ENCODE measurements at regions not wholly inside any gene's neighbourhood (a gene's known extent, or its start where the extent isn't known, plus 50 kb on each side); places are given as distances from the start of the nearest gene placed in this dataset.
"Not testable (repeated sequence)": the region's sequence is repeated elsewhere in the genome, so short reads cannot be mapped to it uniquely, and the experiment has no call there.

GRCh38 chr16:63883091-63883490 lies 1238.8 kb downstream of the CDH11 start:
- TF ChIP-seq, protein P1, sequence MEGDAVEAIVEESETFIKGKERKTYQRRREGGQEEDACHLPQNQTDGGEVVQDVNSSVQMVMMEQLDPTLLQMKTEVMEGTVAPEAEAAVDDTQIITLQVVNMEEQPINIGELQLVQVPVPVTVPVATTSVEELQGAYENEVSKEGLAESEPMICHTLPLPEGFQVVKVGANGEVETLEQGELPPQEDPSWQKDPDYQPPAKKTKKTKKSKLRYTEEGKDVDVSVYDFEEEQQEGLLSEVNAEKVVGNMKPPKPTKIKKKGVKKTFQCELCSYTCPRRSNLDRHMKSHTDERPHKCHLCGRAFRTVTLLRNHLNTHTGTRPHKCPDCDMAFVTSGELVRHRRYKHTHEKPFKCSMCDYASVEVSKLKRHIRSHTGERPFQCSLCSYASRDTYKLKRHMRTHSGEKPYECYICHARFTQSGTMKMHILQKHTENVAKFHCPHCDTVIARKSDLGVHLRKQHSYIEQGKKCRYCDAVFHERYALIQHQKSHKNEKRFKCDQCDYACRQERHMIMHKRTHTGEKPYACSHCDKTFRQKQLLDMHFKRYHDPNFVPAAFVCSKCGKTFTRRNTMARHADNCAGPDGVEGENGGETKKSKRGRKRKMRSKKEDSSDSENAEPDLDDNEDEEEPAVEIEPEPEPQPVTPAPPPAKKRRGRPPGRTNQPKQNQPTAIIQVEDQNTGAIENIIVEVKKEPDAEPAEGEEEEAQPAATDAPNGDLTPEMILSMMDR (IDR thresholded peaks at IDR 0.05; ENCODE audit: low read depth, low read length, missing control alignments): no peak
- no peak for DNase-seq (ENCODE audit: low read depth)
- H3K4me3 ChIP-seq (ENCODE audit: low read depth, low read length): no peak overlapping the region

GRCh38 chr16:63882576-63882975 lies 1239.3 kb downstream of the CDH11 start:
- no peak for DNase-seq (ENCODE audit: low read depth)
- no peak overlapping the region for H3K4me3 ChIP-seq (ENCODE audit: low read depth, low read length)
- TF ChIP-seq, protein P1 (IDR thresholded peaks at IDR 0.05; ENCODE audit: low read depth, low read length, missing control alignments): no peak

DNA sequence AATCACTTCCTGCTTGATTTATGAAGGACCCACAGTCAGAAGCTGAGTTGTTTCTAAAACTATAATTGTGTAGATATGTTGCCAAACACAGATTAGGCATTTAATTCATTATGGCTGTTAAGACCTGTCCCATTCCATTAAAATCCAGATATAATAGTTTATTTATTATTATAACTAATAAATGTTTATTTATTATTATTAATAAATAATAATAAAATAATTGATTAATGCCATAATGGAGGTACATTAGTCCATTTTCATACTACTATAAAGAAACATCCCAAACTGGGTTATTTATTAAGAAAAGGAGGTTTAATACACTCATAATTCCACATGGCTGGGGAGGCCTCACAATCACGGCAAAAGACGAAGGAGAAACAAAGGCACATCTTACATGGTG lies 1240.9 kb downstream of the CDH11 start:
- TF ChIP-seq, protein P1 (IDR thresholded peaks at IDR 0.05; ENCODE audit: low read depth, low read length, missing control alignments): no peak

DNA sequence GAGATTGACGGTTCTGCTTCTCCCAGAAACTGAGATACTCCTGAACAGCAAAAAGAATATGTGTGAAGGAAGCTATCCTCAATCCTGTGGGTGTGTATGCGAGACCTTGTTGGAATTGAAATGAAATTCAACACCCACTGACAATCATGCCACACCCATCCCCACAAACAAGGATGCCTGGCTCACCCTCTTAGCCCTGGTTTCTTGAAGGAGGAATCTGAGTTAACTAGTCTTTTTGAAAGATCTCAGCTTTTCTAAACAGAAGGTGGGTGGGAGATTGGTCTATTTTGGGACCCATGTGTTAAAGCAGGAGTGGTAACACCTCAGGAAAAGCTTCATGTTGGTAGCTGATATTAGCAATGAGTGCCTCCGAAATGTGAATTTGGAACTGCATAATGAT lies 1244.5 kb downstream of the CDH11 start:
- no peak for DNase-seq (ENCODE audit: low read depth)
- no peak overlapping the region for H3K4me3 ChIP-seq (ENCODE audit: low read depth, low read length)
- TF ChIP-seq, protein P1 (IDR thresholded peaks at IDR 0.05; ENCODE audit: low read depth, low read length, missing control alignments): no peak

More for the DNA sequence above, 1240.9 kb downstream of the CDH11 start:
- no peak overlapping the region for H3K4me3 ChIP-seq (ENCODE audit: low read depth, low read length)
- DNase-seq (ENCODE audit: low read depth): no peak

GRCh38 chr16:63876103-63876502 lies 1245.8 kb downstream of the CDH11 start:
- no peak for DNase-seq (ENCODE audit: low read depth)
- TF ChIP-seq, protein P1 (IDR thresholded peaks at IDR 0.05; ENCODE audit: low read depth, low read length, missing control alignments): no peak
- no peak overlapping the region for H3K4me3 ChIP-seq (ENCODE audit: low read depth, low read length)

- DNase-seq (ENCODE audit: low read depth); H3K4me3 ChIP-seq (ENCODE audit: low read depth, low read length): not testable (repeated sequence)
These were observed 1261.2 kb downstream of the CDH11 start for GRCh38 chr16:63860700-63861099.

DNA sequence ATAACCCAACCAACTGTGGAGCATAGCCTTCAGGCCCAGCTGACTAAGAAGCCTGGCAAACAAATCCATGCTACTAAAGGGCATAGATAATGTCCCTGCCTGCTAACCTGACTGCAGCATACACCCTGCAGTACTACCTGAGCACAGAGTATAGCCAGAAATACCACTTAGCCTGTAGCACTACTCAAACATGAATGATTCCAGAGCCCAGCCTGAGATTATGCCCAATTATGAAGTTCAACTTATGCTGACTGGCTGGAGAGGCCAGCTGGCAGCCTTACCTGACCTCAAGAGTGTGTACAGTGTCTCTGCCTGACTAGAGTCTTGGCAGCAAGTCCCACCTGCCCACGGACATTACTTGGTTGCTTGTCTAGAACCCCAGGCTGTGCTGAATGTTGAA lies 1265.3 kb downstream of the CDH11 start:
- H3K4me3 ChIP-seq (ENCODE audit: low read depth, low read length): no peak overlapping the region
- TF ChIP-seq, protein P1 (IDR thresholded peaks at IDR 0.05; ENCODE audit: low read depth, low read length, missing control alignments): no peak
- no peak for DNase-seq (ENCODE audit: low read depth)

DNA sequence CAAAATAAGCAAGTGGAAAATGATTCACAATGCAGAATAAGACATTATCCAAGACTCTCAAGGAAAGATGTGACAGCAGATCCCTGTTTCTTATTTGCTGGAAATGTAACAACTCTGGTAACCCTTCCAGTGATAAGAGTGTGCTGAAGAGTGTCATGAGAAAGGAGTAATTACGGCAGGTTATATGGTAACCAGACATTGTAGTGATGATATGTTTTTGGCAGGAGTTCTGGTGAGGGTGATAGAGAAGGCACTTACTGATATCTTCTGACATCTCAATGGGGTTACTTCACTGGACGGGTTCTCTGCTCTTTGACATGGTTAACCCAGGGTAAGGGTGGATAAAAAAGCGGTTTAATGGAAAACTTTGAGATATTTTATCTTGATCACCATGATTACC lies 1270.9 kb downstream of the CDH11 start:
- TF ChIP-seq, protein P1 (IDR thresholded peaks at IDR 0.05; ENCODE audit: low read depth, low read length, missing control alignments): no peak
- no peak overlapping the region for H3K4me3 ChIP-seq (ENCODE audit: low read depth, low read length)
- no peak for DNase-seq (ENCODE audit: low read depth)

Measured in GM12864 (cell line).